ENCODE measurements at regions not wholly inside any gene's neighbourhood (a gene's known extent, or its start where the extent isn't known, plus 50 kb on each side); places are given as distances from the start of the nearest gene placed in this dataset.
"Not testable (repeated sequence)": the region's sequence is repeated elsewhere in the genome, so short reads cannot be mapped to it uniquely, and the experiment has no call there.

GRCh38 chr11:38746516-38746915 lies 2148.5 kb upstream of the RAG2 start:
- not testable (repeated sequence) for DNase-seq

GRCh38 chr11:38723361-38723760 lies 2125.3 kb upstream of the RAG2 start:
- DNase-seq: no peak

- no peak for DNase-seq
Measured at GRCh38 chr11:38721586-38722315, 2123.7 kb upstream of the RAG2 start.

GRCh38 chr11:38718659-38719058 lies 2120.6 kb upstream of the RAG2 start:
- DNase-seq: no peak

GRCh38 chr11:38718049-38718448 lies 2120.0 kb upstream of the RAG2 start:
- DNase-seq: no peak

GRCh38 chr11:38711110-38711509 lies 2113.1 kb upstream of the RAG2 start:
- DNase-seq: no peak

GRCh38 chr11:38710262-38710661 lies 2112.2 kb upstream of the RAG2 start:
- no peak for DNase-seq

GRCh38 chr11:38700111-38700510 lies 2102.1 kb upstream of the RAG2 start:
- DNase-seq: no peak

- DNase-seq: no peak
Measured at GRCh38 chr11:38693306-38693705, 2095.3 kb upstream of the RAG2 start.

- not testable (repeated sequence) for DNase-seq
Measured at GRCh38 chr11:38690211-38690610, 2092.2 kb upstream of the RAG2 start.

GRCh38 chr11:38687008-38687407 lies 2089.0 kb upstream of the RAG2 start:
- no peak for DNase-seq

- DNase-seq: no peak
Measured at GRCh38 chr11:38683484-38683883, 2085.4 kb upstream of the RAG2 start.

- no peak for DNase-seq
Measured at GRCh38 chr11:38680746-38681145, 2082.7 kb upstream of the RAG2 start.

GRCh38 chr11:38680166-38680565 lies 2082.1 kb upstream of the RAG2 start:
- DNase-seq: no peak

GRCh38 chr11:38672445-38672844 lies 2074.4 kb upstream of the RAG2 start:
- DNase-seq: no peak

GRCh38 chr11:38667359-38667758 lies 2069.3 kb upstream of the RAG2 start:
- no peak for DNase-seq

GRCh38 chr11:38648604-38649003 lies 2050.6 kb upstream of the RAG2 start:
- no peak for DNase-seq

GRCh38 chr11:38646382-38646781 lies 2048.3 kb upstream of the RAG2 start:
- DNase-seq: no peak

GRCh38 chr11:38640854-38641253 lies 2042.8 kb upstream of the RAG2 start:
- DNase-seq: no peak

- DNase-seq: no peak
Measured at GRCh38 chr11:38612701-38613100, 2014.7 kb upstream of the RAG2 start.

GRCh38 chr11:38601371-38601770 lies 2003.3 kb upstream of the RAG2 start:
- DNase-seq: not testable (repeated sequence)

GRCh38 chr11:38598418-38598817 lies 2000.4 kb upstream of the RAG2 start:
- DNase-seq: peak in 1 of 58 donors; percentile 0

GRCh38 chr11:38595359-38596016 lies 1997.5 kb upstream of the RAG2 start:
- not testable (repeated sequence) for DNase-seq

Data from anterior cingulate cortex (tissue), 58 donors.